CD4-positive, alpha-beta T cell treated with Interleukin-1 beta for 1 hour (primary cell): ENCODE measurements at regions not wholly inside any gene's neighbourhood (a gene's known extent, or its start where the extent isn't known, plus 50 kb on each side); places are given as distances from the start of the nearest gene placed in this dataset.

ENCODE experiments used
- DNase-seq, 2 donors: peaks; one replicate each; pipeline ENCODE4 v3.0.0-alpha.2; 2020 to 2022

GRCh38 chr20:16111852-16112412 lies 461.3 kb downstream of the KIF16B start:
- DNase-seq = no peak

- no peak for DNase-seq
These were observed 461.9 kb downstream of the KIF16B start for GRCh38 chr20:16111172-16111832.

- no peak for DNase-seq
These were observed 465.9 kb downstream of the KIF16B start for GRCh38 chr20:16107172-16107870.

DNA sequence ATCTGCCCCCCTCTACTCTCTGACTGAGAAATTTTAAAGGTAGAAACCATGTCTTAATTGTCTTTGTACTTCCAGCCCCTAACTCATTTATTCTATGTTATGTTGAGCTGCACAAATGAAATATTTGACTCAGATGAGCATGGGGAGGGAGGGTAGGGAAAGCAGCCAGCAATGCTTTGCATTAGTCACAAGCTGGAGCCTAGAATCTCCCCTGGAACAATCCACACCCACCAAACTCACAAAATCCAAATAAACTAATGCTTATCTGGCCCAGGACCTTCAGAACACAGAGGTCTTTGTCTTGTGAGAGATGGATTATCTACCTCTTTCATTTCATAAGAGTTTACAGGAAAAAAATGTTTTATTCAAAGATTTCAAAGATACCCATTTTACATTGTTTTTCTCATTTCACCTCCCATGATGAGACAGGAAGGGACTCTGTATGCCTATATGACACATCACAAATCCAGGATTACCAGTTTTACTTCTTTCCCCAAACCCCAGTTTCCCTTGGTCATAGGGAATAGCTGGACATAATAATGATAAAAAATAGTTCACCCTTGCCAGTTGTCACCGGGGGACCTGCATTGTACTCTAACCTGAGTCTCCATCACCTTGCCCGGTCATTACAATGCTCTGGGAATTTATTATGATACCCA lies 466.9 kb downstream of the KIF16B start:
- DNase-seq = no peak

GRCh38 chr20:16104783-16105182 lies 468.5 kb downstream of the KIF16B start:
- DNase-seq = no peak
